ENCODE measurements at regions not wholly inside any gene's neighbourhood (a gene's known extent, or its start where the extent isn't known, plus 50 kb on each side); places are given as distances from the start of the nearest gene placed in this dataset.
"Not testable (repeated sequence)": the region's sequence is repeated elsewhere in the genome, so short reads cannot be mapped to it uniquely, and the experiment has no call there.

- no peak for DNase-seq (ENCODE audit: low spot score)
Measured at GRCh38 chr7:17558558-17559332, 260.3 kb downstream of the AHR start.

- no peak for DNase-seq (ENCODE audit: low spot score)
Measured at GRCh38 chr7:17559388-17559787, 260.9 kb downstream of the AHR start.

- no peak for DNase-seq (ENCODE audit: low spot score)
Measured at GRCh38 chr7:17560516-17560915, 262.1 kb downstream of the AHR start.

GRCh38 chr7:17560966-17561365 lies 262.5 kb downstream of the AHR start:
- no peak for DNase-seq (ENCODE audit: low spot score)

GRCh38 chr7:17564678-17565212 lies 266.3 kb downstream of the AHR start:
- DNase-seq (ENCODE audit: low spot score): no peak

- DNase-seq (ENCODE audit: low spot score): no peak
Measured at GRCh38 chr7:17580141-17580540, 281.7 kb downstream of the AHR start.

GRCh38 chr7:17580856-17581255 lies 282.4 kb downstream of the AHR start:
- DNase-seq (ENCODE audit: low spot score): no peak

- no peak for DNase-seq (ENCODE audit: low spot score)
Measured at GRCh38 chr7:17581301-17581700, 282.8 kb downstream of the AHR start.

- not testable (repeated sequence) for DNase-seq (ENCODE audit: low spot score)
Measured at GRCh38 chr7:17582696-17583095, 284.2 kb downstream of the AHR start.

- DNase-seq (ENCODE audit: low spot score): no peak
Measured at GRCh38 chr7:17583786-17584185, 285.3 kb downstream of the AHR start.

- no peak for DNase-seq (ENCODE audit: low spot score)
Measured at GRCh38 chr7:17584822-17585221, 286.4 kb downstream of the AHR start.

GRCh38 chr7:17586711-17587110 lies 288.3 kb downstream of the AHR start:
- no peak for DNase-seq (ENCODE audit: low spot score)

- no peak for DNase-seq (ENCODE audit: low spot score)
Measured at GRCh38 chr7:17588730-17589129, 290.3 kb downstream of the AHR start.

GRCh38 chr7:17589671-17590070 lies 291.2 kb downstream of the AHR start:
- no peak for DNase-seq (ENCODE audit: low spot score)

- DNase-seq (ENCODE audit: low spot score): no peak
Measured at GRCh38 chr7:17590221-17590620, 291.8 kb downstream of the AHR start.

GRCh38 chr7:17593819-17594419 lies 295.5 kb downstream of the AHR start:
- no peak for DNase-seq (ENCODE audit: low spot score)

GRCh38 chr7:17595546-17595945 lies 297.1 kb downstream of the AHR start:
- DNase-seq (ENCODE audit: low spot score): no peak

GRCh38 chr7:17598305-17598704 lies 299.9 kb downstream of the AHR start:
- DNase-seq (ENCODE audit: low spot score): no peak

GRCh38 chr7:17598846-17599245 lies 300.4 kb downstream of the AHR start:
- DNase-seq (ENCODE audit: low spot score): no peak

GRCh38 chr7:17599733-17600339 lies 301.4 kb downstream of the AHR start:
- no peak for DNase-seq (ENCODE audit: low spot score)

GRCh38 chr7:17600340-17600752 lies 301.9 kb downstream of the AHR start:
- no peak for DNase-seq (ENCODE audit: low spot score)

GRCh38 chr7:17601921-17602320 lies 303.5 kb downstream of the AHR start:
- DNase-seq (ENCODE audit: low spot score): no peak
